ENCODE measurements at regions not wholly inside any gene's neighbourhood (a gene's known extent, or its start where the extent isn't known, plus 50 kb on each side); places are given as distances from the start of the nearest gene placed in this dataset.

- no peak overlapping the region for H3K9ac ChIP-seq (ENCODE audit: low read depth, low read length, poor library complexity)
- no peaks in the 10 kb centered on the region for H3K36me3 ChIP-seq (replicated peaks in 1 of 2; ENCODE audit: control insufficient read depth in 2 of 2, insufficient read depth in 2 of 2, low read length in 2 of 2)
- no peak overlapping the region for H4K91ac ChIP-seq (ENCODE audit: low read depth, low read length, poor library complexity)
- H2BK5ac ChIP-seq (ENCODE audit: low read length): no peak overlapping the region
- H3K23ac ChIP-seq (ENCODE audit: low read depth, low read length, poor library complexity): no peak overlapping the region
- H3K27me3 ChIP-seq (ENCODE audit: control insufficient read depth in 3 of 3, insufficient read depth in 3 of 3, low read depth in 1 of 3, low read length in 3 of 3): no peaks in the 10 kb centered on the region
- no peak overlapping the region for H3K14ac ChIP-seq (ENCODE audit: low read length)
- no peak overlapping the region for H3K18ac ChIP-seq (ENCODE audit: low read length)
- H4K8ac ChIP-seq (ENCODE audit: low read depth, low read length): no peak overlapping the region
- DNase-seq (ENCODE audit: low spot score): no peak
- no peaks in the 10 kb centered on the region for H3K9me3 ChIP-seq (replicated peaks in 1 of 2; ENCODE audit: control insufficient read depth in 2 of 2, insufficient read depth in 1 of 2, low read depth in 1 of 2, low read length in 2 of 2)
- WGBS, 2 donors (ENCODE audit: extremely low coverage in 2 of 2, insufficient read length in 2 of 2, insufficient replicate concordance in 1 of 2): no CpG with 5 or more reads among the region's 6 CpGs
- H2AFZ ChIP-seq (ENCODE audit: low read length): no peak overlapping the region
- H3K27ac ChIP-seq (replicated peaks; ENCODE audit: low read length): no peak overlapping the region
- H3K4me1 ChIP-seq (ENCODE audit: control insufficient read depth in 2 of 2, insufficient read depth in 1 of 2, low read depth in 1 of 2, low read length in 2 of 2): no peaks in the 10 kb centered on the region
- no peaks in the 10 kb centered on the region for H3K79me1 ChIP-seq (ENCODE audit: low read depth, low read length)
- H3K4me3 ChIP-seq (ENCODE audit: low read length in 2 of 2): no peak overlapping the region
- H2BK15ac ChIP-seq (ENCODE audit: low read length): no peak overlapping the region
- H2BK12ac ChIP-seq (ENCODE audit: low read length): no peak overlapping the region
- no peak overlapping the region for H2BK120ac ChIP-seq (ENCODE audit: low read depth, low read length)
- no peak overlapping the region for H3K4ac ChIP-seq (ENCODE audit: low read length)
- no peak overlapping the region for H2AK5ac ChIP-seq (ENCODE audit: low read depth, low read length)
- H3K4me2 ChIP-seq (ENCODE audit: insufficient read depth, low read length, poor library complexity, severe bottlenecking): no peak overlapping the region
Measured at GRCh38 chr11:57913715-57914704, 109.7 kb upstream of the OR9Q1 start.

- WGBS, 2 donors (ENCODE audit: extremely low coverage in 2 of 2, insufficient read length in 2 of 2, insufficient replicate concordance in 1 of 2): no CpG with 5 or more reads among the region's 5 CpGs
- Histone ChIP-seq H2BK15ac (ENCODE audit: low read length) (no peak overlapping the region), H3K14ac (ENCODE audit: low read length) (no peak overlapping the region), H3K4ac (ENCODE audit: low read length) (no peak overlapping the region), H4K91ac (ENCODE audit: low read depth, low read length, poor library complexity) (no peak overlapping the region), H3K4me3 (ENCODE audit: low read length in 2 of 2) (no peak overlapping the region), H2BK12ac (ENCODE audit: low read length) (no peak overlapping the region), H2BK5ac (ENCODE audit: low read length) (no peak overlapping the region), H3K9ac (ENCODE audit: low read depth, low read length, poor library complexity) (no peak overlapping the region), H3K36me3 (replicated peaks in 1 of 2; ENCODE audit: control insufficient read depth in 2 of 2, insufficient read depth in 2 of 2, low read length in 2 of 2) (no peaks in the 10 kb centered on the region), H3K23ac (ENCODE audit: low read depth, low read length, poor library complexity) (no peak overlapping the region), H2BK120ac (ENCODE audit: low read depth, low read length) (no peak overlapping the region), H3K27me3 (ENCODE audit: control insufficient read depth in 3 of 3, insufficient read depth in 3 of 3, low read depth in 1 of 3, low read length in 3 of 3) (no peaks in the 10 kb centered on the region), H2AFZ (ENCODE audit: low read length) (no peak overlapping the region), H4K8ac (ENCODE audit: low read depth, low read length) (no peak overlapping the region), H2AK5ac (ENCODE audit: low read depth, low read length) (no peak overlapping the region), H3K9me3 (replicated peaks in 1 of 2; ENCODE audit: control insufficient read depth in 2 of 2, insufficient read depth in 1 of 2, low read depth in 1 of 2, low read length in 2 of 2) (no peaks in the 10 kb centered on the region), H3K4me2 (ENCODE audit: insufficient read depth, low read length, poor library complexity, severe bottlenecking) (no peak overlapping the region), H3K27ac (replicated peaks; ENCODE audit: low read length) (no peak overlapping the region), H3K18ac (ENCODE audit: low read length) (no peak overlapping the region), H3K4me1 (ENCODE audit: control insufficient read depth in 2 of 2, insufficient read depth in 1 of 2, low read depth in 1 of 2, low read length in 2 of 2) (no peaks in the 10 kb centered on the region), H3K79me1 (ENCODE audit: low read depth, low read length) (no peaks in the 10 kb centered on the region)
- DNase-seq (ENCODE audit: low spot score): no peak
Measured at GRCh38 chr11:57917632-57918031, 106.0 kb upstream of the OR9Q1 start.

GRCh38 chr11:57920971-57921370 is 102.7 kb upstream of the OR9Q1 start:
- Histone ChIP-seq H3K27me3 (ENCODE audit: control insufficient read depth in 3 of 3, insufficient read depth in 3 of 3, low read depth in 1 of 3, low read length in 3 of 3) (no peaks in the 10 kb centered on the region), H3K4me3 (ENCODE audit: low read length in 2 of 2) (no peak overlapping the region), H3K36me3 (replicated peaks in 1 of 2; ENCODE audit: control insufficient read depth in 2 of 2, insufficient read depth in 2 of 2, low read length in 2 of 2) (no peaks in the 10 kb centered on the region), H3K4me2 (ENCODE audit: insufficient read depth, low read length, poor library complexity, severe bottlenecking) (no peak overlapping the region), H2AK5ac (ENCODE audit: low read depth, low read length) (no peak overlapping the region), H2BK5ac (ENCODE audit: low read length) (no peak overlapping the region), H3K4me1 (ENCODE audit: control insufficient read depth in 2 of 2, insufficient read depth in 1 of 2, low read depth in 1 of 2, low read length in 2 of 2) (no peaks in the 10 kb centered on the region), H3K9ac (ENCODE audit: low read depth, low read length, poor library complexity) (peak overlapping the region; percentile 2), H3K4ac (ENCODE audit: low read length) (no peak overlapping the region), H2AFZ (ENCODE audit: low read length) (no peak overlapping the region), H2BK120ac (ENCODE audit: low read depth, low read length) (no peak overlapping the region), H3K23ac (ENCODE audit: low read depth, low read length, poor library complexity) (no peak overlapping the region), H3K27ac (replicated peaks; ENCODE audit: low read length) (no peak overlapping the region), H4K8ac (ENCODE audit: low read depth, low read length) (no peak overlapping the region), H2BK12ac (ENCODE audit: low read length) (no peak overlapping the region), H3K18ac (ENCODE audit: low read length) (peak overlapping the region; percentile 48), H3K79me1 (ENCODE audit: low read depth, low read length) (no peaks in the 10 kb centered on the region), H2BK15ac (ENCODE audit: low read length) (no peak overlapping the region), H3K14ac (ENCODE audit: low read length) (no peak overlapping the region), H4K91ac (ENCODE audit: low read depth, low read length, poor library complexity) (no peak overlapping the region), H3K9me3 (replicated peaks in 1 of 2; ENCODE audit: control insufficient read depth in 2 of 2, insufficient read depth in 1 of 2, low read depth in 1 of 2, low read length in 2 of 2) (no peaks in the 10 kb centered on the region)
- no peak for DNase-seq (ENCODE audit: low spot score)
- no CpG with 5 or more reads among the region's 5 CpGs for WGBS, 2 donors (ENCODE audit: extremely low coverage in 2 of 2, insufficient read length in 2 of 2, insufficient replicate concordance in 1 of 2)

- no CpG with 5 or more reads among the region's 2 CpGs for WGBS, 2 donors (ENCODE audit: extremely low coverage in 2 of 2, insufficient read length in 2 of 2, insufficient replicate concordance in 1 of 2)
- Histone ChIP-seq H3K9ac (ENCODE audit: low read depth, low read length, poor library complexity) (no peak overlapping the region), H2BK5ac (ENCODE audit: low read length) (no peak overlapping the region), H3K14ac (ENCODE audit: low read length) (no peak overlapping the region), H3K4ac (ENCODE audit: low read length) (no peak overlapping the region), H3K36me3 (replicated peaks in 1 of 2; ENCODE audit: control insufficient read depth in 2 of 2, insufficient read depth in 2 of 2, low read length in 2 of 2) (no peaks in the 10 kb centered on the region), H3K4me2 (ENCODE audit: insufficient read depth, low read length, poor library complexity, severe bottlenecking) (no peak overlapping the region), H3K9me3 (replicated peaks in 1 of 2; ENCODE audit: control insufficient read depth in 2 of 2, insufficient read depth in 1 of 2, low read depth in 1 of 2, low read length in 2 of 2) (no peaks in the 10 kb centered on the region), H4K8ac (ENCODE audit: low read depth, low read length) (no peak overlapping the region), H3K79me1 (ENCODE audit: low read depth, low read length) (no peaks in the 10 kb centered on the region), H2BK15ac (ENCODE audit: low read length) (no peak overlapping the region), H4K91ac (ENCODE audit: low read depth, low read length, poor library complexity) (no peak overlapping the region), H3K27ac (replicated peaks; ENCODE audit: low read length) (no peak overlapping the region), H3K23ac (ENCODE audit: low read depth, low read length, poor library complexity) (no peak overlapping the region), H2BK120ac (ENCODE audit: low read depth, low read length) (no peak overlapping the region), H3K4me3 (ENCODE audit: low read length in 2 of 2) (no peak overlapping the region), H3K18ac (ENCODE audit: low read length) (no peak overlapping the region), H2AK5ac (ENCODE audit: low read depth, low read length) (no peak overlapping the region), H2AFZ (ENCODE audit: low read length) (no peak overlapping the region), H3K4me1 (ENCODE audit: control insufficient read depth in 2 of 2, insufficient read depth in 1 of 2, low read depth in 1 of 2, low read length in 2 of 2) (no peaks in the 10 kb centered on the region), H3K27me3 (ENCODE audit: control insufficient read depth in 3 of 3, insufficient read depth in 3 of 3, low read depth in 1 of 3, low read length in 3 of 3) (no peaks in the 10 kb centered on the region), H2BK12ac (ENCODE audit: low read length) (no peak overlapping the region)
- no peak for DNase-seq (ENCODE audit: low spot score)
Measured at GRCh38 chr11:57932105-57932504, 91.6 kb upstream of the OR9Q1 start.

Data from neuronal stem cell (in vitro differentiated cells).